GM18909 (cell line): ENCODE measurements at regions not wholly inside any gene's neighbourhood (a gene's known extent, or its start where the extent isn't known, plus 50 kb on each side); places are given as distances from the start of the nearest gene placed in this dataset.
"Not testable (repeated sequence)": the region's sequence is repeated elsewhere in the genome, so short reads cannot be mapped to it uniquely, and the experiment has no call there.

Source experiments
- ATAC-seq: cut with Tn5 transposase; IDR thresholded peaks from one replicate; pipeline ENCODE4 v1.9.1; 2021; ENCODE audit warnings: mild to moderate bottlenecking; ENCODE audit not compliant: unreplicated experiment, poor library complexity

- ATAC-seq = not testable (repeated sequence)
Observed at GRCh38 chr7:142575351-142575750, 173.9 kb upstream of the PRSS1 start.

GRCh38 chr7:142571581-142571980 lies 177.7 kb upstream of the PRSS1 start:
- no peak for ATAC-seq

GRCh38 chr7:142569851-142570250 lies 179.4 kb upstream of the PRSS1 start:
- ATAC-seq = no peak

GRCh38 chr7:142568435-142569097 lies 180.7 kb upstream of the PRSS1 start:
- no peak for ATAC-seq

- ATAC-seq = no peak
Observed at GRCh38 chr7:142567201-142568075, 181.8 kb upstream of the PRSS1 start.

- no peak for ATAC-seq
Observed at GRCh38 chr7:142566271-142566670, 183.0 kb upstream of the PRSS1 start.

- not testable (repeated sequence) for ATAC-seq
Observed at GRCh38 chr7:142564125-142564524, 185.1 kb upstream of the PRSS1 start.

- ATAC-seq = no peak
Observed at GRCh38 chr7:142563470-142563869, 185.8 kb upstream of the PRSS1 start.

- ATAC-seq = no peak
Observed at GRCh38 chr7:142562688-142563087, 186.6 kb upstream of the PRSS1 start.

GRCh38 chr7:142561396-142561795 lies 187.9 kb upstream of the PRSS1 start:
- ATAC-seq = not testable (repeated sequence)

GRCh38 chr7:142560770-142561169 lies 188.5 kb upstream of the PRSS1 start:
- ATAC-seq = not testable (repeated sequence)

- no peak for ATAC-seq
Observed at GRCh38 chr7:142560166-142560565, 189.1 kb upstream of the PRSS1 start.

- peak; percentile 82 for ATAC-seq
Observed at GRCh38 chr7:142557971-142558582, 191.2 kb upstream of the PRSS1 start.

GRCh38 chr7:142556740-142557139 lies 192.5 kb upstream of the PRSS1 start:
- no peak for ATAC-seq

- ATAC-seq = no peak
Observed at GRCh38 chr7:142554560-142555532, 194.4 kb upstream of the PRSS1 start.

GRCh38 chr7:142553216-142553615 lies 196.1 kb upstream of the PRSS1 start:
- ATAC-seq = no peak

- no peak for ATAC-seq
Observed at GRCh38 chr7:142548978-142549377, 200.3 kb upstream of the PRSS1 start.

GRCh38 chr7:142546452-142546851 lies 202.8 kb upstream of the PRSS1 start:
- ATAC-seq = no peak

GRCh38 chr7:142542942-142543341 lies 206.3 kb upstream of the PRSS1 start:
- ATAC-seq = no peak

GRCh38 chr7:142542105-142542504 lies 207.2 kb upstream of the PRSS1 start:
- no peak for ATAC-seq
